Right renal cortex interstitium (tissue), 3 donors: ENCODE measurements at regions not wholly inside any gene's neighbourhood (a gene's known extent, or its start where the extent isn't known, plus 50 kb on each side); places are given as distances from the start of the nearest gene placed in this dataset.
"Not testable (repeated sequence)": the region's sequence is repeated elsewhere in the genome, so short reads cannot be mapped to it uniquely, and the experiment has no call there.

ENCODE experiments used
- DNase-seq, 3 donors: peaks; one replicate each; pipeline ENCODE4 v3.0.0-alpha.2; 2013; ENCODE audit warnings: low read depth in 3 of 3, low spot score in 2 of 3

- DNase-seq, result no peak
These were observed 235.3 kb upstream of the SETMAR start for GRCh38 chr3:4067893-4068292.

GRCh38 chr3:4069796-4070195 lies 233.4 kb upstream of the SETMAR start:
- no peak for DNase-seq

GRCh38 chr3:4071481-4072184 lies 231.5 kb upstream of the SETMAR start:
- no peak for DNase-seq

GRCh38 chr3:4077278-4077677 lies 225.9 kb upstream of the SETMAR start:
- not testable (repeated sequence) for DNase-seq

- DNase-seq, result no peak
These were observed 225.2 kb upstream of the SETMAR start for GRCh38 chr3:4077950-4078349.

GRCh38 chr3:4078903-4079302 lies 224.3 kb upstream of the SETMAR start:
- DNase-seq, result no peak

- DNase-seq, result no peak
These were observed 223.6 kb upstream of the SETMAR start for GRCh38 chr3:4079339-4080195.

GRCh38 chr3:4083225-4084015 lies 219.7 kb upstream of the SETMAR start:
- no peak for DNase-seq

GRCh38 chr3:4084271-4084670 lies 218.9 kb upstream of the SETMAR start:
- no peak for DNase-seq

- not testable (repeated sequence) for DNase-seq
These were observed 216.5 kb upstream of the SETMAR start for GRCh38 chr3:4086662-4087061.

GRCh38 chr3:4091786-4092185 lies 211.4 kb upstream of the SETMAR start:
- no peak for DNase-seq

GRCh38 chr3:4097801-4098200 lies 205.4 kb upstream of the SETMAR start:
- no peak for DNase-seq

GRCh38 chr3:4099607-4100006 lies 203.6 kb upstream of the SETMAR start:
- DNase-seq, result no peak

GRCh38 chr3:4107430-4107829 lies 195.7 kb upstream of the SETMAR start:
- DNase-seq, result no peak

GRCh38 chr3:4113811-4114522 lies 189.2 kb upstream of the SETMAR start:
- DNase-seq, result no peak

- no peak for DNase-seq
These were observed 184.1 kb upstream of the SETMAR start for GRCh38 chr3:4119119-4119518.

- DNase-seq, result no peak
These were observed 177.6 kb upstream of the SETMAR start for GRCh38 chr3:4125576-4125975.

GRCh38 chr3:4138150-4138785 lies 164.9 kb upstream of the SETMAR start:
- DNase-seq, result no peak

- no peak for DNase-seq
These were observed 164.3 kb upstream of the SETMAR start for GRCh38 chr3:4138786-4139431.
